ENCODE measurements at regions not wholly inside any gene's neighbourhood (a gene's known extent, or its start where the extent isn't known, plus 50 kb on each side); places are given as distances from the start of the nearest gene placed in this dataset.

DNA sequence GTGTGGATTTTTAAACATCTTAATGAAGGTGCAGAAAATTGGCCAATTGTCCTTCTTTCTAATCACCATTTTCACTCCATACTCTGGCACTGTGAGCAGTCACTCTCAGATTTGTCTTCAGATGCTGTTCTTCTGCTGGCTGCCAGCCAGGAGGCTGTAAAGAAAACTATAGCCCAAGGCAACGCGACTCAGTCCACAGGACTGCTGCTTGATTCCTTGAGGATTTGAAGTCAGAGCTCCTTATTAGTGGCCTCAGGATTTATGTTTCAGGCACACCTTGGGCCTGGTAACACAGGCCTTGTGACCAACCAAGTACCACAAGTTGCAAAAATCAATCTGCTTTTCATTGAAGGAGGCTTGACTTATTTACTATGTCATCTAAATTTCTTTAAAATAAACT lies 342.6 kb downstream of the GPM6A start:
- TF ChIP-seq CTCF (IDR thresholded peaks at IDR 0.05), result no peak
- no peak for TF ChIP-seq POLR2AphosphoS5 (IDR thresholded peaks at IDR 0.05)
